ENCODE measurements at regions not wholly inside any gene's neighbourhood (a gene's known extent, or its start where the extent isn't known, plus 50 kb on each side); places are given as distances from the start of the nearest gene placed in this dataset.

- H3K4me1 Mint-ChIP-seq: no peaks in the 10 kb centered on the region
These were observed 59.0 kb upstream of the PARD3B start for GRCh38 chr2:204486321-204486720.

More at GRCh38 chr2:204486321-204486720, 59.0 kb upstream of the PARD3B start:
- no peak for DNase-seq (ENCODE audit: low spot score)
- no peaks in the 10 kb centered on the region for H3F3A ChIP-seq (replicated peaks; ENCODE audit: low read depth)
- no peaks in the 10 kb centered on the region for H3K79me2 ChIP-seq (replicated peaks; ENCODE audit: insufficient read depth)
- no peak overlapping the region for H3K4me3 ChIP-seq
- no peaks in the 10 kb centered on the region for H3K27me3 Mint-ChIP-seq (ENCODE audit: insufficient read depth, low read depth, poor library complexity)
- H3K27ac ChIP-seq (ENCODE audit: low read depth): no peak overlapping the region
- H3K36me3 Mint-ChIP-seq (ENCODE audit: low read depth): no peaks in the 10 kb centered on the region
- no peaks in the 10 kb centered on the region for H3K27me3 ChIP-seq (ENCODE audit: insufficient read depth)
- H3K9me3 Mint-ChIP-seq: no peaks in the 10 kb centered on the region
- no peak overlapping the region for H3K4me2 ChIP-seq
- no peak overlapping the region for H3K4me3 Mint-ChIP-seq
- H3K36me3 ChIP-seq (ENCODE audit: insufficient read depth): no peaks in the 10 kb centered on the region
- 0 out of 2 replicates have a peak, but pooled peaks cover 2% of the 10 kb centered on the region for H3K9me2 ChIP-seq (ENCODE audit: insufficient read depth)
- H2AFZ ChIP-seq: no peak overlapping the region
- TF ChIP-seq EZH2 (IDR thresholded peaks at IDR 0.05; ENCODE audit: low read depth, unreplicated experiment) (no peak), ETS1 (IDR thresholded peaks at IDR 0.05) (no peak), STAT1 (IDR thresholded peaks at IDR 0.05; ENCODE audit: unreplicated experiment) (no peak), ZNF331 (CRISPR knock-in tag; IDR thresholded peaks at IDR 0.05; ENCODE audit: low read depth) (no peak), CREB1 (CRISPR knock-in tag; IDR thresholded peaks at IDR 0.05; ENCODE audit: low read depth) (no peak), EZH2phosphoT487 (IDR thresholded peaks at IDR 0.05; ENCODE audit: unreplicated experiment) (no peak), NANOG (IDR thresholded peaks at IDR 0.05; ENCODE audit: borderline replicate concordance) (no peak), ZNF114 (CRISPR knock-in tag; IDR thresholded peaks at IDR 0.05) (no peak), POLR2AphosphoS5 (IDR thresholded peaks at IDR 0.05; ENCODE audit: low read depth) (no peak), REST (IDR thresholded peaks at IDR 0.05; ENCODE audit: unreplicated experiment) (no peak), CTCF (conservative IDR thresholded peaks at IDR 0.05; ENCODE audit: low read depth in 2 of 2) (no peak)
- H3K27ac Mint-ChIP-seq: no peak overlapping the region
- no peaks in the 10 kb centered on the region for H3K4me1 ChIP-seq (ENCODE audit: insufficient read depth)
- no peak for ATAC-seq
- H4K20me1 ChIP-seq (replicated peaks; ENCODE audit: insufficient read depth): no peaks in the 10 kb centered on the region

All from GM23338 (cell line).